NCI-H2107 (cell line): ENCODE measurements at regions not wholly inside any gene's neighbourhood (a gene's known extent, or its start where the extent isn't known, plus 50 kb on each side); places are given as distances from the start of the nearest gene placed in this dataset.
"Not testable (repeated sequence)": the region's sequence is repeated elsewhere in the genome, so short reads cannot be mapped to it uniquely, and the experiment has no call there.

ENCODE experiments used
- DNase-seq: peaks from one replicate; lab custom pipeline; 2025; lab: John Stamatoyannopoulos, UW

DNA sequence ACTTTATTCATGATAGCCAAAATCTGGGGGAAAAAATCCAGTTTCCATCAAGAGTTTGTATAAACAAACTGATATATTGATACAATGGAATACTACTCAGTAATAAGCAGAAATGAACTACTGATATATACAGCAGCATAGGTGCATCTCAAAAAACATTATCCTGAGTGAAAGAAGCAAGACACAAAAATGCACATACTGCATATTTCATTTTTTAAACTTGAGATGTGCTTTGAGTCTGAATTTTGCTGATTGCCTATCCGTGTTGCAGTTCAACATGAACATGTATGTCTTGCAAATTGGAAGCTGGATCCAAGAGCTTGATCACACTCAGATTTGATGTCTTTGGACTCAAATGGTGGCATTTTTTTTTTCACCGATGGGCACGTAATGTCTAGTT lies 132.4 kb downstream of the TSEN15 start:
- no peak for DNase-seq

DNA sequence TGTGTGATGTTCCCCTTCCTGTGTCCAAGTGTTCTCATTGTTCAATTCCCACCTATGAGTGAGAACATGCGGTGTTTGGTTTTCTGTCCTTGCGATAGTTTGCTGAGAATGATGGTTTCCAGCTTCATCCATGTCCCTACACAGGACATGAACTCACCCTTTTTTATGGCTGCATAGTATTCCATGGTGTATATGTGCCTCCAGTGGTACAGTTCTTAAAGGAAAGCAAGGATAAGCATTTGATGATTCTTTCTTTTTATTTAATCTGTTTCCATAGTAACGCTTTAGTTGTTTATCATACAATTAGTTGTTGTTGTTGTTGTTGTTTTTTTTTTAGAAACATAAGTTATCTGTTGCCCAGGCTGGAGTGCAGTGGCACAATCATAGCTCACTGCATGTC lies 133.1 kb downstream of the TSEN15 start:
- not testable (repeated sequence) for DNase-seq

DNA sequence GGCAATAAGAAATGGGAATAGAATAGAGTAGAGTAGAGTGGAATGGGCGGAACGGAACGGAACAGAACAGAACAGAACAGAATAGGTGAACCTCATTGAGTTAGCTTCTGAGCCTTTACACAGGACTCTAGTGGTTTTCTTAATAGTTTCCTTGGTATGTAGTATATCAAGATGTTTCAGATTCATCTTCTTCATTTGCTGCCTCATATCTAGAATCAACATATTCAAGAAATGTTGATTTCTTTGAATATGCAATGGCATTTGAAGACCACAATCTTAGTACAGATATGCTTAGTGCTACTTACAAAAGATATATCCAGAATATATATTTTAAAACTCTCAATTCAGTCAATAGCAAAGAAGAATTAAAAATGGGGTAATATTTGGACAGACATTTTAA lies 133.8 kb downstream of the TSEN15 start:
- DNase-seq: no peak

DNA sequence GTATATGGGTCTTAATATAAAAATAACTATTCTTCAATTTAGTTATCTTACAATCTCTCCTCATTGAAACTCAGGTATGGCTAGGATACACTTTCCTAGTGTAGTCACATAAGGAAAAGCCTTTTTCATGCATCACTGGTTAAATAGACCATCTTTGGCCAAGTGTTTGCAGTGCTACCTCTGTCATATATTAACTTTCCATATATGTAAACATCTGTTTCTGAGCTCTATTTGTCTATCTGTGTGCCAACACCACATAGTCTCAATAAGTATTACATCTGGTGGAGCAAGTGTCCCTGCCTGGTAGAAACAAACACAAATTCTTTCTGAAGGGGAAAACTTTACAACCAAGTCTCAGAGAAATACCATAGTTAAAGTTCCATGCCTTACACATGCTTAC lies 134.6 kb downstream of the TSEN15 start:
- DNase-seq: no peak

DNA sequence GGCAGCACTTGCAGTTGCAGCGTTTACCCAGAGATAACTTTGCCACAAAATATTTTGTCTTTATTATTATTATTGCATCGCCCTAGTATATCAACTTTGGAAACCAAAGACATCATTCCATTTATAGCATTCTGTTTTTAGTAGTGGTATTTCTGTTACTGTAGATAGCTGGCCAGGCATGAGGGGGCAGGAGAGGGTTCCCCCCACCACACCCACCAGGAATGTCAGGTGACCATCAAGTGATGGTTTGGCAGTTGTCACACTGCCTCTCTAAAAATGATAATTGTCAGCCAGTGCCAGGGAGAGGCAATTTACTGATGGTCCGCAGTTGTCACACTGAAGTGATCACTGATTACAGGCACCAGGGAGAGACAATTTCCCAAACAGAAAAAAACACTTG lies 135.6 kb downstream of the TSEN15 start:
- no peak for DNase-seq

DNA sequence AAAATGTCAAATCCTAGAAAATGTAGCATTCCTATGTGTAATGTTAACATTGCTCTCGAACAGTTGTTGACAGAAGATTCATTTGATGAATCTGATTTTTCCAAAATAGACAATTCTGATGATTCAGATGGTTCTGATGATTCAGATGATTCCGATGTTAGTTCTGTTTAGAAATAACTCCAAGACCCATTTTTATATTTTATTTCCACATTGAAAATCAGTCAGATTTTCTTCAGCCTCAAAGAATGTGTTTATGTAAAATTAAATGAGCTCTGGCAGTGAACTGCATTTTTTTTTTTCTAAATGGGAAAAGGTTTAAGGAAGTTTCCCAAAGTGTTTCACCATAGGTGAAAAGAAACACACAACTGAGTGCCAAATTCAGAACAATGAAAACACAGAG lies 136.5 kb downstream of the TSEN15 start:
- DNase-seq: no peak

DNA sequence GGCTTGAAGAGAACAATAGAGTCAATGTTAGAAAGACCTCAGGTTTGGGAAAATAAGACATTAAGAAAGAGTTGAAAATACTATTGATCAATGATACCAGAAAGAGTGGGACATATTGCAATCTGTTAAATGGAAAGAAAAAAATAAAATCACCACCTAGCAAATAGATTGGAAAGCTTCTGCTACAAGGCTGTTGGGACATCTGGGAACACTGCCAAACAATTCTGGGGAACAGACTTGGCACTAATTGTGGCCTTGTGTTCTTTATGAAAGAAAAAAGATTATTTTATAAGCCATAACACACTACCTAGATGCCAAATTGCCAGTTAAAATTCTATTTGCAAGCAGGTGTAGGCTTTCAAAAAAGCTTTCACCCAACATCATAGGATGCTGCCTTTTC lies 137.8 kb downstream of the TSEN15 start:
- no peak for DNase-seq

DNA sequence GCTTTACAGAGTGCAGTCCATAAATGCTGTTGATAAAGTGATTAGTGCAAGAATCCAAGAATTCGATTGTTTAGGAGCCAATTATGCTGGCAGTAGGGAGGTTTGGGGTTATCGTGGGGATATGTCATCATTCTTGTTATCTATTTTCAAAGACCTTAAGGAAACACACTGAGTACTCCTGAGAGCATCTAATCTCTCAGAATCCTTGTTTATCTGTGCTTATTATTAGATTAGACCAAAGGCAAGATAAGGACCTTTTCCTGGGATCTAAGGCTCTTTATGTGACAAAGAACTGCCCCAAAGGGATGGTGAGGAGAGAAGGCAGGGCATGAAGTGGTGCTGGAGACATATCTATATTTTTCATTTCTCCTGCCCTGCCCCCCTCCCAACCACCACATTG lies 139.1 kb downstream of the TSEN15 start:
- DNase-seq: no peak

DNA sequence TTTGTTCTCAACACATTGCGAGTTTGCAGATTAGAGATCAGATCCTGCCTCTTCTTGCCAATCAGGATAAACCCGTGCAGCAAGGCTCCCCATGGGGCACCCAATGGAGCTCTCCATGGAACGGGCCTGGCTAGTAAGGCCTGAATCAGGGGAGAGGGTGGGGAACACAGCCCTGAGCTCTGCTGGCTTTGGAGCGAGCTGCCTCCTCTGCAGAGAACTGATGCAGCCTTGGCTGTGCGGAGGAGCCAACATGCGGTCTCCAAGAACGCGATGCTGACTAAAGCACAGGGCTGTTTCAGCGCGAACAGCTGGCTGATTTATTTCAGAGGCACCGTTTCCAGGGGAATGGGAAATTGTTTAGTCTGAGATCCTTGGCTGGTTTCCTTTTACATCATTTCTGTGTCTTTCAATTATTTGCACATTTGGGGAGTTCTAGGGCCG lies 139.7 kb downstream of the TSEN15 start:
- DNase-seq: no peak

DNA sequence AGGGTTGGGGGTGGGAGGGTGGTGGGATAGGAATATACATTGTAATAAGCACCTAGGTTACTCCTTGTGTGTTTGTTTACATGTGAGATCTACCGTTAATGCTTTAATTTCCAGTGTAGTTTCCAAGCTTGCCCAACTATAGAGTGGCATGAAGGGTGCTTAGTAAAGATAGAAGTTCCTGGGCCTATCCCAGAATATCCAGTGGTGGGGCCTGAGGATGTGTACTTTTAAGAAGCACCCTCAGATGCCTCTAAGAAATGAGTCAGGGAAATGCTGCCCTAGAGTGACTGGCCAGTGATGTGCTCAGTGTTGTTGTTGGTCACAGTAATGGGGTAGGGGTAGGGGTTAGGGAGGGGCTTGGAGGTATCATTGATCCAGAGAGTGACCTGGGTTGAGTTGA lies 141.3 kb downstream of the TSEN15 start:
- no peak for DNase-seq

DNA sequence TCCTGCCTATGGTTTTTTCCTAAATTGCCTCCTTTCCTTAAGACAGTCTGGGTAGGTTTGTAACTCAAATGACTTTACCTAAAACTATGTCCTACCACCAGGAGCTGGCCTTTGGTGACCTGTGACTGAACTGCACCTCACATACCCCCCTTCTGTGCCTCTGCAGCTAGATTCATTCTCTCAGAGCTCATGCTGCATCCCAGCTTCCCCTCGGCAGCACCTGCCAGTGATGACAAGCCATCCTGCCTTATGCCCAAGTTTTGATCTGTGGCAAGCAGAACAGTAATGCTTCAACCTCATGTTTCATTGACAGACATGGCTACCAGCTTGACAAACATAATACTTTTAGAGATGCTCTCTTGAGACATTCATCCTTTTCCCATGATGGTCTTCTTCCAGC lies 141.9 kb downstream of the TSEN15 start:
- no peak for DNase-seq

DNA sequence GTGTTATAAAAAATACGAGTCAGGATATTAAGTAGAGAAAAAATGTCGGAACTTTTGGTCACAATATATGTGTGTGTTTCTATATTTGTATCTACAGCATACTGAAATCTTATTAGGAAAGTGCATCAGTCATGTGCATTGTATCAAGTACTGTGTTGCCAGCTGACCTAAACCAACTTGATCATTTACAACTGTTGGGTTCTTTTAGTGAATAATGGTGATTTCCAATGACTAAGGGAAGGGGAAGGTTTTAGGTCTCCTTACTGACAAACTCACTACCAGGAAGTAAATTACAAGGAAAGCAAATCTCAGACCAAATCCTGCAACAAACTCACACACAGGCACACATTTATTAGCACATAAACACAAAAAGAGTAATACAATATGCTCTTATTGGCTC lies 142.7 kb downstream of the TSEN15 start:
- no peak for DNase-seq

DNA sequence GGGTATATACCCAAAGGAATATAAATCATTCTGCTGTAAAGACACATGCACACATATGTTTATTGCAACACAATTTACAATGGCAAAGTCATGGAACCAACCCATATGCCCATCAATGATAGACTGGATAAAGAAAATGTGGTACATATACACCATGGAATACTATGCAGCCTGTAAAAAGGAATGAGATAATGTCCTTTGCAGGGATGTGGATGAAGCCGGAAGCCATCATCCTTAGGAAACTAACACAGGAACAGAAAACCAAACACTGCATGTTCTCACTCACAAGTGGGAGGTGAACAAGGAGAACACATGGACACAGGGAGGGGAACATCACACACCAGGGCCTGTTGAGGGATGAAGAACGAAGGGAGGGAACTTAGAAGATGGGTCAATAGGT lies 144.2 kb downstream of the TSEN15 start:
- not testable (repeated sequence) for DNase-seq

DNA sequence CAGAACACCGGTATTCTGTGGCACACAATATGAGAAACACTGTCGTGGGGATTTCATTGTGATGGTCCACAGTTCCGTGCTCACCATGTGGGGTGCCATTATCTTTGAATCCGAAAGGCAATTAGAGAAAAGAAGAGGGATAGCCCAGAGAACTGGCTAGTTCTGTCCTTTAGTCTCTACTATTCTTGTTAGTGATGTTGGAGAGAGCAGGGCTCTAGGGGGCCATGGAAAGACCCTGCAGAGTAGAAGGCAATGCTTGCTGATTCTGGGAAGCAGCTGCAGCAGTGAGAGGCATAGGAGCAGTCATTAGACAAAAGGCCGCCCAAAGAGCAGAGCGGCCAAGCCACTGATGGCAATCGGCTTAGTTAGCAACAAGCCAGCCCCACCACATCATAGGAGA lies 146.3 kb downstream of the TSEN15 start:
- DNase-seq: no peak

DNA sequence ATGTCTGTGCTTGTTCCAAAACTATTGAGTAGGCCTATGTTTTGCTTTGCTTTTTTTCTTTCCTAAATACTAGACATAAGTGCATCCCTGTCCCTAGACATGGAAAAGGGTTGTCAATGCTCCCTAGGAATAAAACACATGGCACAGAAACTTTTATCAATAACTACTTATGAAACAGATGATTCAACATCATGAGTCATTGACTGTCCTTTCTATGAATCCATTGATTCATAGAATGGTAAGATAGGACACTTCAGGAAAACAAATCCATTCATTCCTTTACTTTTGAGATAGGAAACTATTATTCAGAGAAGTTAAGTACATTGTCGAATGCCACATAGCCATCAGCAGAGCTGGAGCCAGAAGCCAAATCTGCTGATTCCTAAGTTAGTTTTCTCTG lies 147.5 kb downstream of the TSEN15 start:
- no peak for DNase-seq

DNA sequence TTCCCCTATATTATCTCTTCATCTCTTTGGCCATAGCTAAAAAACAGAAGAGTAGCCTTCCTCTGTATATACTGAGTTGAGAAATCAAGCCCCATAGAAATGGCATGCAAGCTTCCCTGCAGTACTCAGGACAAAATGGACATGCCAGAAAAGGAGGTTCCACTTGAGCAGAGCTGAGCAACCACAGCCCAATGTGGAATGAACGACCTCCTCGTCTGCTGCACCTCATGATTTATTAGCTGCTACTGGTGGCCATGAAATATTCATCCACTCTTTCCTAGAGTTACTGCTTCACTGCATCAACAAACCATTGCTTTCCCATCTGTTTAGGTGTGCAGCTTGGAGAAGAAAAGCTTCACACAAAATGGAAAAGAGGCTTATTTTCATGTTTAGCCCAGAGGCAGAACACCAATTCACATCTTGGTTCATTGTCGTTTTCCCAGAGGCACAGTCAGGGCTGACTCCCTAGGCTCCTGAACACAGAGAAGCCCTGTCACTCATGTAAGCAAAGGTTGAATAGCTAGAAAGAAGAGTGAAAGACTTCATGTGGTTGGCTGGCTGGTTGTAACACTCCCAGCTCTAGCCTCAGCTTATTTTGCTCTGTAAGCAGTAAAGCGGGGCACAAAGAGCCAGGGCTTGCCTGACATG lies 148.0 kb downstream of the TSEN15 start:
- no peak for DNase-seq

DNA sequence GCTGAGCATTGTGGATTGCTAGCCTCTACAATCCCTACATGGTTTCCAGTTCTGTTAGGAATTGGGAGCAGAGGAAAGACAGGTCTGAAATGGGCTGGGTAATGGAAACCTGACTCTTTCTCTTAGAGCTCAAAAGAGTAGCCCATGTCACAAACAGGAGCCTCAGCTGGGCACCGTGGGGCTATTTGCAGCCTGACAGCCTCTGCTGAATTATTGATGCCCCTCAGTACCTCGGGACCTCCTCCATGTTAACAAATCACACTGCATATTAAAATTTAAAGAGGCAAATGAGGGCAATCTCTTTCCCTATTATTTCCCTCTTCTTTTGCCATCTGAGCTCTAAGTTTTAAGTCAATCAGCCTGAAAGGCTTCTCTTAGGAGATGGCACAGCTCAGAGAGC lies 157.1 kb downstream of the TSEN15 start:
- DNase-seq: no peak

DNA sequence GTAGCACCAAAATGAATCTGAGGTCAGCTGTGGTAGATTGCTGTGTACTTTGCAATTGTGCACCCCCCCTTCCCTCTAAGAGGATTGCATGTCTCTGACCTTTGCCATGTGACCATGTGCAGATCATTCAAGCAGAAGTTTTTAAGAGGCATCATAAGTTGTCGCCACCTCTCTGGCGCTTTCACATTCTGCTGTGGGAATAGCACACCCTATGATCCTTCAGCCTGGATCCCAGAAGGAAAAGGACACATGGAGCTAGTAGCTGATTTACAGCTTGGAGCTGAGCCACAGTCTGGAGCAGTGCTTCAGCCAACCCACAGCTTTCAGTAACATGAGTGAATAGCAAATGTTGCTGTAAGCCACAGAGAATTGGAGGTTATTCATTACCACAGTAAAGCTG lies 158.5 kb downstream of the TSEN15 start:
- DNase-seq: no peak

DNA sequence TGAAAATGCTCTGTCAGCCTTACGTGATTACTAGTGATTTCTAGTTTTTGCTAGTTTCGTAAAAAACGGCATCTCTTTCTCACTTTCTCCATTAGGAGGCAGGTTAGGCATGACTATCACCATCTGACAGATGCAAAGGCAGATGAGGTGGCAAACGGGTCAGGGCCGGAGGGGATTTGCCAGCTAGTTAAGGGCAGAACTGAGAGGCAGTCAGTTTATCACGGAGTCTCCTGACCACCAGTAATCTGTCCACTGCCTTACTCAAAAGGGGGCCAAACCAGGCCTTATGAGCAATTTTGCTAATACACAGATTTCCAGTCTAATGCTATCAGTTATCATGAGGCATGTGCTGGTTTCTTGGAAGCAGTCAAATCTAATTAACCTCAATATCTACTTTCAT lies 159.3 kb downstream of the TSEN15 start:
- DNase-seq: no peak

DNA sequence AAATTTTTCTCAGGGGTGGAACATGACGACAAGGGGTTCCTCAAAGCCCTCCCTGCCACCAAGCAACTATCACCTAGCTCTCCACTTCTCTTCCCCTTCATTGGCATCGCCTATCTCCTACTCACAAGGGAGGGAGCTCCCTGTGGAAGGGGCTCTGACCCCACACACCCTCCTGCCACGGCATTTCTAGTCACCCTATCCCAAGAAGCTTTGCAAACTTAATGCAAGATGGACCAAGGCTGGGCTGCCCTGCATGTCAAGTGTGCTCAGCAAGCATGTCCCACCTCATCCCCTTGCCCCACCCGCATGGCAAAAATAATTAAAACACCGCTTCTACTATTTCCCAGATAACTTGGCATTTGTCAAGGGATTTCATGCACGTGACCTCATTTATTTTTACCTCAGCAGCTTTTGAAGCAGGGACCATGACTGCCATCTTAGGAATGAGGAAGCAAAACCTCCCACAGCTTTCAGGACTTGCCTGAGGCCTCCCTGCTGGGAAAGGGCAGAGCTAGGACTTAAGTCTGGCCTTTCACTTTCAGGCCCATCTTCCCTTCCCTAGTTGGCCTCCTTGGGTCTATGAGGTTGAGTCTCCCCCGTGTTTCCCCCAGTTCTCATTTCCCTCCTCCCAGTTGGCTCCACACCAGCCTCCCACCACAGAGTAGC lies 161.3 kb downstream of the TSEN15 start:
- no peak for DNase-seq

DNA sequence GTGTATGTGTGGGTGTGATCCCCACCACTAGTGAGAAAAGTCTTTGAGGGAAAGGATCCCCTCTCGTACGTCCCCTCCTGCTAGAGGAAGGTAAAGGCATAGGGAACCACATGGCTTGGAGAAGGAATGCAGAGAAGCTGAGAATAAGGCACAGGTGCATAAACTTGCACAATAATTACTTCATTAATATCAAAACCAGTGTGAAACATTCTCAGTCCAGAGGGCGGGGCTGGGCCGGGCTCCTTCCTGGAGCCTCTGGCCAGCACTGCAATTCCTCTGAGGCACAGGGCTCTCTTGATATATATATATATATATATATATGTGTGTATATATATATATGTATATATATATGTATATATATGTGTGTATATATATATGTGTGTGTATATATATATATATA lies 162.6 kb downstream of the TSEN15 start:
- no peak for DNase-seq

DNA sequence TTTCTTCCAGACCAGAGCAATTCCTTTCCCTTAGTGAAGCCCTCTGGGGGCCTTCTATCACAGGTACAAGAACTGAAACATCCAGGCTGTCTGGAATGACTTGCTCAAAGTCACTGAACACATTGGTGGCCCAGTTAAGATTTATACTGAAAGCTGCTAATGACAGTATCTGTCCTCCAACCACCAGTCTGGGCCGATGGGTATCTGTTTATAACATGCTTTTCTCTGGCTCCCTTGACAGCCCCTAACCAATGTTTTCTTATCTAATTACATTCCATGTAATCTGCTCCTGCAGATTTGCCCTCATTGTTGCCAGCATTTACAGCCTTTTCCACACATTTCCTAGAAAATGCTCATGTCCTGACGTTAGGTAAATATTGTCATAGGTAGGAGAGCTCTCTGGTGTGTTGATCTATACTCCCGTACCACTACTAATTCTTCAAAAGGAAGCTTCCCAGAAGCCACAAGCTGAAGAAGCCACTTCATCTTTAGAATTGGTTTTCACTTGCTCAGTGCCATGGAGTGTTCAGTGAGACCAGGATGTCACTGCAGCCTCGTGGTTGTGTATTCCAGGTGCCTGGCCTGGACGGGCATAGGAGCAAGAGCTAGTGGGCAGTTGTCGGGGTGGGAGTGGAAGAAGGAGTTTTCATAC lies 163.9 kb downstream of the TSEN15 start:
- no peak for DNase-seq

DNA sequence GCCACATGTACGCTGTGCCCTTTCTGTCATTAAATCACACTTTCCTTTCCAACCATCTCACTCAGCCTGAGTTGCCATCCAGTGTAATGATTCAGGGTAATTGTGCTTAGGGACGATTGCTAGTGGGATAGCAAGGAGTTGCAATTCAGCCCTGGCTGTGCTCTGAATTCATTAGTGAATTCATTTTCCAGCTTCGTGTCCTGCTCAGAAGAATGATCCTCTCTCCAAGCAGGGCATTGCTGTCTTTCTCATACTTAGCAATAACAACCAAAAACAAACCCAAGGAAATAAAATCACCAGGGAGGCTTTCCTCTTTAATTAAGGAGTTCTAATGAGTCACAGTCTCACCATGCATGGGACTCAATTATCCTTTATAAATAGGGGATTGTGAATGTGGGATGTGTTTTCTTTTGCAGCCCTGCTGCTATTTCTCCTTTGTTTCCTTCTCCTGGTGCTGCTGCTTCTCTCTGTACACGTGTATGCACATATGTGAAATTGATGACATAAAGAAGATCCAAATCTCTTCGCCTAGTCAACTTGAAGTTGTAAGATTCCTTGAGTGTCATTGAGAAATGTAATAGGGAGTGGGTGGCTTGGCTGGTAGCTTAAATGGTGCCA lies 167.0 kb downstream of the TSEN15 start:
- no peak for DNase-seq
